Activated naive CD8-positive, alpha-beta T cell (primary cell): ENCODE measurements at regions not wholly inside any gene's neighbourhood (a gene's known extent, or its start where the extent isn't known, plus 50 kb on each side); places are given as distances from the start of the nearest gene placed in this dataset.
"Not testable (repeated sequence)": the region's sequence is repeated elsewhere in the genome, so short reads cannot be mapped to it uniquely, and the experiment has no call there.

ENCODE experiments used
- H3K27ac Mint-ChIP-seq: one replicate; pipeline ENCODE4 v1.8.0; 2021; ENCODE audit warnings: mixed read lengths
- H3K27me3 Mint-ChIP-seq: one replicate; pipeline ENCODE4 v1.8.0; 2021; ENCODE audit warnings: mixed read lengths
- H3K36me3 Mint-ChIP-seq: one replicate; pipeline ENCODE4 v1.8.0; 2021; ENCODE audit warnings: mixed read lengths
- H3K4me1 Mint-ChIP-seq: one replicate; pipeline ENCODE4 v1.8.0; 2021; ENCODE audit warnings: low read depth, mixed read lengths
- H3K4me3 Mint-ChIP-seq: one replicate; pipeline ENCODE4 v1.8.0; 2021; ENCODE audit warnings: mild to moderate bottlenecking, mixed read lengths
- H3K9me3 Mint-ChIP-seq: one replicate; pipeline ENCODE4 v1.8.0; 2021; ENCODE audit warnings: low read depth, mixed read lengths

- H3K36me3 Mint-ChIP-seq: no peaks in the 10 kb centered on the region
- no peak overlapping the region for H3K4me3 Mint-ChIP-seq
- no peaks in the 10 kb centered on the region for H3K9me3 Mint-ChIP-seq
- peaks cover 9% of the 10 kb centered on the region for H3K4me1 Mint-ChIP-seq
- no peak overlapping the region for H3K27ac Mint-ChIP-seq
- H3K27me3 Mint-ChIP-seq: no peaks in the 10 kb centered on the region
Observed at GRCh38 chr6:14510038-14510437, 392.5 kb downstream of the CD83 start.

GRCh38 chr6:14511061-14511586 is 393.6 kb downstream of the CD83 start:
- Mint-ChIP-seq H3K4me3 (no peak overlapping the region), H3K36me3 (no peaks in the 10 kb centered on the region), H3K4me1 (peaks cover 9% of the 10 kb centered on the region), H3K27me3 (no peaks in the 10 kb centered on the region), H3K9me3 (no peaks in the 10 kb centered on the region), H3K27ac (no peak overlapping the region)

GRCh38 chr6:14512246-14512645 is 394.7 kb downstream of the CD83 start:
- Mint-ChIP-seq H3K36me3 (no peaks in the 10 kb centered on the region), H3K27ac (no peak overlapping the region), H3K27me3 (no peaks in the 10 kb centered on the region), H3K4me1 (peaks cover under 1% of the 10 kb centered on the region), H3K4me3 (no peak overlapping the region), H3K9me3 (no peaks in the 10 kb centered on the region)

GRCh38 chr6:14513496-14514393 is 396.2 kb downstream of the CD83 start:
- no peaks in the 10 kb centered on the region for H3K36me3 Mint-ChIP-seq
- H3K27me3 Mint-ChIP-seq: no peaks in the 10 kb centered on the region
- H3K4me3 Mint-ChIP-seq: no peak overlapping the region
- no peaks in the 10 kb centered on the region for H3K9me3 Mint-ChIP-seq
- H3K27ac Mint-ChIP-seq: no peak overlapping the region
- H3K4me1 Mint-ChIP-seq: no peaks in the 10 kb centered on the region

- H3K4me3 Mint-ChIP-seq: no peak overlapping the region
- no peaks in the 10 kb centered on the region for H3K36me3 Mint-ChIP-seq
- no peaks in the 10 kb centered on the region for H3K27me3 Mint-ChIP-seq
- H3K27ac Mint-ChIP-seq: no peak overlapping the region
- no peaks in the 10 kb centered on the region for H3K4me1 Mint-ChIP-seq
- no peaks in the 10 kb centered on the region for H3K9me3 Mint-ChIP-seq
Observed at GRCh38 chr6:14516956-14517355, 399.4 kb downstream of the CD83 start.

- Mint-ChIP-seq H3K4me3 (no peak overlapping the region), H3K27me3 (no peaks in the 10 kb centered on the region), H3K27ac (no peak overlapping the region), H3K36me3 (no peaks in the 10 kb centered on the region), H3K9me3 (no peaks in the 10 kb centered on the region), H3K4me1 (no peaks in the 10 kb centered on the region)
Observed at GRCh38 chr6:14517516-14518105, 400.0 kb downstream of the CD83 start.

GRCh38 chr6:14518515-14519217 is 401.1 kb downstream of the CD83 start:
- H3K27me3 Mint-ChIP-seq: no peaks in the 10 kb centered on the region
- no peaks in the 10 kb centered on the region for H3K36me3 Mint-ChIP-seq
- no peak overlapping the region for H3K27ac Mint-ChIP-seq
- H3K9me3 Mint-ChIP-seq: no peaks in the 10 kb centered on the region
- H3K4me1 Mint-ChIP-seq: no peaks in the 10 kb centered on the region
- no peak overlapping the region for H3K4me3 Mint-ChIP-seq

GRCh38 chr6:14520029-14520428 is 402.5 kb downstream of the CD83 start:
- Mint-ChIP-seq H3K4me3 (no peak overlapping the region), H3K27me3 (no peaks in the 10 kb centered on the region), H3K9me3 (no peaks in the 10 kb centered on the region), H3K27ac (no peak overlapping the region), H3K36me3 (no peaks in the 10 kb centered on the region), H3K4me1 (no peaks in the 10 kb centered on the region)

GRCh38 chr6:14520536-14520935 is 403.0 kb downstream of the CD83 start:
- Mint-ChIP-seq H3K9me3 (no peaks in the 10 kb centered on the region), H3K36me3 (no peaks in the 10 kb centered on the region), H3K4me3 (no peak overlapping the region), H3K4me1 (no peaks in the 10 kb centered on the region), H3K27me3 (no peaks in the 10 kb centered on the region), H3K27ac (no peak overlapping the region)

GRCh38 chr6:14521141-14521540 is 403.6 kb downstream of the CD83 start:
- H3K27me3 Mint-ChIP-seq: no peaks in the 10 kb centered on the region
- H3K4me3 Mint-ChIP-seq: no peak overlapping the region
- no peaks in the 10 kb centered on the region for H3K9me3 Mint-ChIP-seq
- H3K36me3 Mint-ChIP-seq: no peaks in the 10 kb centered on the region
- no peak overlapping the region for H3K27ac Mint-ChIP-seq
- no peaks in the 10 kb centered on the region for H3K4me1 Mint-ChIP-seq

- H3K4me3 Mint-ChIP-seq, H3K27ac Mint-ChIP-seq, H3K9me3 Mint-ChIP-seq, H3K4me1 Mint-ChIP-seq, H3K36me3 Mint-ChIP-seq, H3K27me3 Mint-ChIP-seq: not testable (repeated sequence)
Observed at GRCh38 chr6:14521861-14522260, 404.3 kb downstream of the CD83 start.

GRCh38 chr6:14524319-14524718 is 406.7 kb downstream of the CD83 start:
- no peak overlapping the region for H3K4me3 Mint-ChIP-seq
- H3K27me3 Mint-ChIP-seq: no peaks in the 10 kb centered on the region
- H3K4me1 Mint-ChIP-seq: no peaks in the 10 kb centered on the region
- H3K27ac Mint-ChIP-seq: no peak overlapping the region
- H3K36me3 Mint-ChIP-seq: peaks cover 6% of the 10 kb centered on the region
- peaks cover 8% of the 10 kb centered on the region for H3K9me3 Mint-ChIP-seq

GRCh38 chr6:14530385-14530784 is 412.8 kb downstream of the CD83 start:
- H3K27me3 Mint-ChIP-seq: no peaks in the 10 kb centered on the region
- H3K4me1 Mint-ChIP-seq: peaks cover 1% of the 10 kb centered on the region
- H3K4me3 Mint-ChIP-seq: no peak overlapping the region
- H3K36me3 Mint-ChIP-seq: peaks cover 6% of the 10 kb centered on the region
- peaks cover 8% of the 10 kb centered on the region for H3K9me3 Mint-ChIP-seq
- H3K27ac Mint-ChIP-seq: no peak overlapping the region

GRCh38 chr6:14533446-14533845 is 415.9 kb downstream of the CD83 start:
- H3K27ac Mint-ChIP-seq: no peak overlapping the region
- H3K4me3 Mint-ChIP-seq: no peak overlapping the region
- peaks cover 1% of the 10 kb centered on the region for H3K4me1 Mint-ChIP-seq
- no peaks in the 10 kb centered on the region for H3K9me3 Mint-ChIP-seq
- H3K27me3 Mint-ChIP-seq: no peaks in the 10 kb centered on the region
- no peaks in the 10 kb centered on the region for H3K36me3 Mint-ChIP-seq

GRCh38 chr6:14537030-14537429 is 419.5 kb downstream of the CD83 start:
- no peaks in the 10 kb centered on the region for H3K27me3 Mint-ChIP-seq
- no peaks in the 10 kb centered on the region for H3K9me3 Mint-ChIP-seq

More at GRCh38 chr6:14537030-14537429, 419.5 kb downstream of the CD83 start:
- Mint-ChIP-seq H3K4me1 (peaks cover 9% of the 10 kb centered on the region), H3K27ac (no peak overlapping the region), H3K36me3 (no peaks in the 10 kb centered on the region), H3K4me3 (no peak overlapping the region)
